NCI-H446 treated with DMSO at 0.1 percent for 48 hours (cell line): ENCODE measurements at regions not wholly inside any gene's neighbourhood (a gene's known extent, or its start where the extent isn't known, plus 50 kb on each side); places are given as distances from the start of the nearest gene placed in this dataset.
"Not testable (repeated sequence)": the region's sequence is repeated elsewhere in the genome, so short reads cannot be mapped to it uniquely, and the experiment has no call there.

ENCODE experiments used
- DNase-seq: peaks from one replicate; lab custom pipeline; 2025; lab: John Stamatoyannopoulos, UW

- no peak for DNase-seq
Measured at GRCh38 chr1:70490153-70490552, 79.1 kb downstream of the CTH start.

- no peak for DNase-seq
Measured at GRCh38 chr1:70495370-70495769, 84.3 kb downstream of the CTH start.

- no peak for DNase-seq
Measured at GRCh38 chr1:70496181-70496580, 85.1 kb downstream of the CTH start.

- DNase-seq, result no peak
Measured at GRCh38 chr1:70497152-70497551, 86.1 kb downstream of the CTH start.

- DNase-seq, result no peak
Measured at GRCh38 chr1:70498666-70499065, 87.6 kb downstream of the CTH start.

GRCh38 chr1:70499695-70500094 is 88.6 kb downstream of the CTH start:
- no peak for DNase-seq

GRCh38 chr1:70503358-70503757 is 92.3 kb downstream of the CTH start:
- no peak for DNase-seq

GRCh38 chr1:70504176-70504820 is 93.2 kb downstream of the CTH start:
- peak; percentile 42 for DNase-seq

- DNase-seq, result peak; percentile 42
Measured at GRCh38 chr1:70504821-70505193, 93.7 kb downstream of the CTH start.

- not testable (repeated sequence) for DNase-seq
Measured at GRCh38 chr1:70507991-70508390, 96.9 kb downstream of the CTH start.

- DNase-seq, result peak; percentile 86
Measured at GRCh38 chr1:70509996-70510876, 99.2 kb downstream of the CTH start.

- no peak for DNase-seq
Measured at GRCh38 chr1:70517444-70517843, 106.4 kb downstream of the CTH start.

GRCh38 chr1:70518106-70518505 is 107.0 kb downstream of the CTH start:
- no peak for DNase-seq

- no peak for DNase-seq
Measured at GRCh38 chr1:70528590-70529333, 117.7 kb downstream of the CTH start.

- no peak for DNase-seq
Measured at GRCh38 chr1:70536708-70537366, 125.8 kb downstream of the CTH start.

- no peak for DNase-seq
Measured at GRCh38 chr1:70537788-70538187, 126.7 kb downstream of the CTH start.

- DNase-seq, result no peak
Measured at GRCh38 chr1:70542030-70542429, 131.0 kb downstream of the CTH start.

- no peak for DNase-seq
Measured at GRCh38 chr1:70542856-70543255, 131.8 kb downstream of the CTH start.

- no peak for DNase-seq
Measured at GRCh38 chr1:70546726-70547125, 135.7 kb downstream of the CTH start.

GRCh38 chr1:70552662-70553566 is 141.8 kb downstream of the CTH start:
- DNase-seq, result no peak

- no peak for DNase-seq
Measured at GRCh38 chr1:70553567-70553956, 142.5 kb downstream of the CTH start.
